Panc1 (cell line): ENCODE measurements at regions not wholly inside any gene's neighbourhood (a gene's known extent, or its start where the extent isn't known, plus 50 kb on each side); places are given as distances from the start of the nearest gene placed in this dataset.
"Not testable (repeated sequence)": the region's sequence is repeated elsewhere in the genome, so short reads cannot be mapped to it uniquely, and the experiment has no call there.

Experiments
- POLR2AphosphoS5 ChIP-seq: IDR thresholded peaks from 2 replicates; pipeline ENCODE4 v1.6.1; 2012; ENCODE audit warnings: mild to moderate bottlenecking, low read depth, low read length, moderate library complexity
- TCF7L2 ChIP-seq: IDR thresholded peaks from 2 replicates; pipeline ENCODE4 v1.6.1; 2011; ENCODE audit warnings: mild to moderate bottlenecking, low read depth, low read length, inconsistent platforms
- TF ChIP-seq, protein P1 (sequence below): fragments of 450-650 bp; IDR thresholded peaks from 2 replicates; pipeline ENCODE4 v1.5.1; 2017; ENCODE audit warnings: mild to moderate bottlenecking
- TF ChIP-seq, protein P2 (sequence below), 2 experiments: IDR thresholded peaks; 2 replicates each; pipeline ENCODE4 v1.6.1; 2011 to 2012; ENCODE audit warnings: low read depth in 2 of 2, control low read depth in 1 of 2, low read length in 1 of 2, mild to moderate bottlenecking in 1 of 2, moderate library complexity in 1 of 2; ENCODE audit not compliant: insufficient read depth in 1 of 2

DNA sequence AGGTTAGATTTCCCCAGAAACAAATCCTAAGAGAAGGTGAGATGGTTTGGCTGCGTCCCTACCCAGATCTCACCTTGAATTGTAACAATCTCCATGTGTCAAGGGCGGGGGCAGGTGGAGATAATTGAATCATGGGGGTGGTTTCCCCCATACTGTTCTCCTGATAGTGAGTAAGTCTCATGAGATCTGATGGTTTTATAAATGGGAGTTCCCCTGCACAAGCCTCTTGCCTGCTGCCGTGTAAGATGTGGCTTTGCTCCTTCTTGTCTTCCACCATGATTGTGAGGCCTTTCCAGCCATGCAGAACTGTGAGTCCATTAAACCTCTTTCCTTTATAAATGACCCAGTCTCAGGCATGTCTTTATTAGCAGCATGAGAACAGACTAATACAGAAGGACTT lies 132.2 kb downstream of the NPIPA8 start:
- TF ChIP-seq, protein P1, sequence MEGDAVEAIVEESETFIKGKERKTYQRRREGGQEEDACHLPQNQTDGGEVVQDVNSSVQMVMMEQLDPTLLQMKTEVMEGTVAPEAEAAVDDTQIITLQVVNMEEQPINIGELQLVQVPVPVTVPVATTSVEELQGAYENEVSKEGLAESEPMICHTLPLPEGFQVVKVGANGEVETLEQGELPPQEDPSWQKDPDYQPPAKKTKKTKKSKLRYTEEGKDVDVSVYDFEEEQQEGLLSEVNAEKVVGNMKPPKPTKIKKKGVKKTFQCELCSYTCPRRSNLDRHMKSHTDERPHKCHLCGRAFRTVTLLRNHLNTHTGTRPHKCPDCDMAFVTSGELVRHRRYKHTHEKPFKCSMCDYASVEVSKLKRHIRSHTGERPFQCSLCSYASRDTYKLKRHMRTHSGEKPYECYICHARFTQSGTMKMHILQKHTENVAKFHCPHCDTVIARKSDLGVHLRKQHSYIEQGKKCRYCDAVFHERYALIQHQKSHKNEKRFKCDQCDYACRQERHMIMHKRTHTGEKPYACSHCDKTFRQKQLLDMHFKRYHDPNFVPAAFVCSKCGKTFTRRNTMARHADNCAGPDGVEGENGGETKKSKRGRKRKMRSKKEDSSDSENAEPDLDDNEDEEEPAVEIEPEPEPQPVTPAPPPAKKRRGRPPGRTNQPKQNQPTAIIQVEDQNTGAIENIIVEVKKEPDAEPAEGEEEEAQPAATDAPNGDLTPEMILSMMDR = not testable (repeated sequence)
- not testable (repeated sequence) for TF ChIP-seq POLR2AphosphoS5, TCF7L2
- TF ChIP-seq, protein P2, sequence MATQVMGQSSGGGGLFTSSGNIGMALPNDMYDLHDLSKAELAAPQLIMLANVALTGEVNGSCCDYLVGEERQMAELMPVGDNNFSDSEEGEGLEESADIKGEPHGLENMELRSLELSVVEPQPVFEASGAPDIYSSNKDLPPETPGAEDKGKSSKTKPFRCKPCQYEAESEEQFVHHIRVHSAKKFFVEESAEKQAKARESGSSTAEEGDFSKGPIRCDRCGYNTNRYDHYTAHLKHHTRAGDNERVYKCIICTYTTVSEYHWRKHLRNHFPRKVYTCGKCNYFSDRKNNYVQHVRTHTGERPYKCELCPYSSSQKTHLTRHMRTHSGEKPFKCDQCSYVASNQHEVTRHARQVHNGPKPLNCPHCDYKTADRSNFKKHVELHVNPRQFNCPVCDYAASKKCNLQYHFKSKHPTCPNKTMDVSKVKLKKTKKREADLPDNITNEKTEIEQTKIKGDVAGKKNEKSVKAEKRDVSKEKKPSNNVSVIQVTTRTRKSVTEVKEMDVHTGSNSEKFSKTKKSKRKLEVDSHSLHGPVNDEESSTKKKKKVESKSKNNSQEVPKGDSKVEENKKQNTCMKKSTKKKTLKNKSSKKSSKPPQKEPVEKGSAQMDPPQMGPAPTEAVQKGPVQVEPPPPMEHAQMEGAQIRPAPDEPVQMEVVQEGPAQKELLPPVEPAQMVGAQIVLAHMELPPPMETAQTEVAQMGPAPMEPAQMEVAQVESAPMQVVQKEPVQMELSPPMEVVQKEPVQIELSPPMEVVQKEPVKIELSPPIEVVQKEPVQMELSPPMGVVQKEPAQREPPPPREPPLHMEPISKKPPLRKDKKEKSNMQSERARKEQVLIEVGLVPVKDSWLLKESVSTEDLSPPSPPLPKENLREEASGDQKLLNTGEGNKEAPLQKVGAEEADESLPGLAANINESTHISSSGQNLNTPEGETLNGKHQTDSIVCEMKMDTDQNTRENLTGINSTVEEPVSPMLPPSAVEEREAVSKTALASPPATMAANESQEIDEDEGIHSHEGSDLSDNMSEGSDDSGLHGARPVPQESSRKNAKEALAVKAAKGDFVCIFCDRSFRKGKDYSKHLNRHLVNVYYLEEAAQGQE (IDR thresholded peaks at IDR 0.05; ENCODE audit: insufficient read depth in 1 of 2, low read depth in 2 of 2, low read length in 1 of 2) = not testable (repeated sequence)
